Ectodermal cell (in vitro differentiated cells): ENCODE measurements at regions not wholly inside any gene's neighbourhood (a gene's known extent, or its start where the extent isn't known, plus 50 kb on each side); places are given as distances from the start of the nearest gene placed in this dataset.

Experiments used
- H3K27ac ChIP-seq: 2 replicates; pipeline ENCODE4 v1.7.0; 2013; ENCODE audit warnings: mild to moderate bottlenecking, low read depth, low read length; ENCODE audit not compliant: insufficient read depth, poor library complexity, severe bottlenecking
- H3K27me3 ChIP-seq: 2 replicates; pipeline ENCODE4 v1.7.0; 2013; ENCODE audit warnings: mild to moderate bottlenecking, low read length; ENCODE audit not compliant: insufficient read depth, control insufficient read depth, poor library complexity, severe bottlenecking
- H3K36me3 ChIP-seq: one replicate; pipeline ENCODE4 v1.7.0; 2013; ENCODE audit warnings: low read length; ENCODE audit not compliant: control insufficient read depth, insufficient read depth
- H3K4me1 ChIP-seq: one replicate; pipeline ENCODE4 v1.7.0; 2013; ENCODE audit warnings: low read length; ENCODE audit not compliant: control insufficient read depth, insufficient read depth
- H3K4me3 ChIP-seq: 2 replicates; pipeline ENCODE4 v1.7.0; 2013; ENCODE audit warnings: low read depth, low read length, control low read depth; ENCODE audit not compliant: insufficient read depth
- H3K9me3 ChIP-seq: 2 replicates; pipeline ENCODE4 v1.7.0; 2013; ENCODE audit warnings: mild to moderate bottlenecking, low read length, moderate library complexity; ENCODE audit not compliant: control insufficient read depth
- WGBS, 2 experiments: methylation state at CpG; one replicate each; pipeline ENCODE4 v1.1.7; 2013; ENCODE audit warnings: missing lambda C conversion rate in 2 of 2; 5-methylcytosine and 5-hydroxymethylcytosine counted together

DNA sequence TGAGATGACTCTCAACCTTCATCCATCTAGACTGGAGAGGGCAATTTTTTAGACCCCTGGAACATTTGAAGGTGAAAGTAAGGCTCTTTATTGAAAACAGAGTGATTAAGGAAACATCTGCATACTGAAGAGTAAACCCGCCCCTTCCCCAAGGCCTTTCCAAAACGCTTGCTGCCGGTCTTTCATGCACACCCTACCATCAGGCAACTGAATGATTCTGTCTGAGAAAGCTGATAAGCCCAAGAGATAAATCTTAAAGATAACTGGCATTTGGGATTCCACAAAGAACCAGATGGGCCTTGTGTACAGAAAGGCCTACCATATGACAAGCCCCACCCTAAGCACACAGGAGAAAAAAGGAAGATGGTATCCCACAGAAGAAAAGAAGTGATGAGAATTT lies 54.4 kb upstream of the PIK3R1 start:
- Histone ChIP-seq H3K4me1 (no peaks in the 10 kb centered on the region), H3K27me3 (no peaks in the 10 kb centered on the region), H3K4me3 (no peak overlapping the region), H3K27ac (no peak overlapping the region), H3K9me3 (no peaks in the 10 kb centered on the region), H3K36me3 (no peaks in the 10 kb centered on the region)
- WGBS, 2 experiments, result 76% methylated on average over 3 of the region's 3 CpGs

DNA sequence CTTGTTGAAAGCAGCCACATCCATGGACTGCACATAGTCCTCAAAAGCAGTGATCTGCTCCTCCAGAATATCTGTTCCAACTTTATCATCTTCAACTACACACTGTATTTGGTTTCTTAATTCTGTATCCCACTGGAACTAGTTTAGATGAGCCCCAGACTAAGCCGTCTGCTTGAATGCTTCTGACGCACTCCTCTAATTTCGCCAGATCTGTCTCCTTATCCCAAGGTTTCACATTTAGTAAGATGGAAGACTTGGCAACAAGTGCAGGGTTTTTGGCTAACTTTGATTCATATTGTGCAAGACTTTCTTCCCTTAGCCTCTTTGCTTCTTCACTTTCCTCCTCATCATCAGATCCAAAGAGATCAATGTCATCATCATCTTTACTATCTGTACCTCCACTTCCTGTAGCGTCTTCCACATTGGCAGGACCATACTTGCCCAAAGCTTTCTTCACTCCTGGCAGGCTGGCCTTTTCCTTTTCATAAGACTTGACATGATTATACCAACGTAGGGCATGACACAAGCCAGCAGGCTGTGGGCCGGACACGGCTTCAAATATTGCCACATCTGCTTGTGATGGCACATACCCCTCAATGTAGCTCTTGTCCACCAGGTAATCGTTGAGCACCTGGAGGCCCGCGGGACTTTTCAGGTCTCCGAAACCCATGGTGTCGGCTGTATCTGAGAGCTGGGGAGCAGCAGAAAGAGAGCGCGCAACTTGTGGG lies 56.2 kb upstream of the PIK3R1 start:
- WGBS, 2 experiments, result 95 to 96% methylated on average over 14 of the region's 14 CpGs
- no peak overlapping the region for H3K4me3 ChIP-seq
- H3K4me1 ChIP-seq, result peaks cover under 1% of the 10 kb centered on the region
- H3K27me3 ChIP-seq, result no peaks in the 10 kb centered on the region
- H3K9me3 ChIP-seq, result no peaks in the 10 kb centered on the region
- H3K27ac ChIP-seq, result no peak overlapping the region
- H3K36me3 ChIP-seq, result no peaks in the 10 kb centered on the region

DNA sequence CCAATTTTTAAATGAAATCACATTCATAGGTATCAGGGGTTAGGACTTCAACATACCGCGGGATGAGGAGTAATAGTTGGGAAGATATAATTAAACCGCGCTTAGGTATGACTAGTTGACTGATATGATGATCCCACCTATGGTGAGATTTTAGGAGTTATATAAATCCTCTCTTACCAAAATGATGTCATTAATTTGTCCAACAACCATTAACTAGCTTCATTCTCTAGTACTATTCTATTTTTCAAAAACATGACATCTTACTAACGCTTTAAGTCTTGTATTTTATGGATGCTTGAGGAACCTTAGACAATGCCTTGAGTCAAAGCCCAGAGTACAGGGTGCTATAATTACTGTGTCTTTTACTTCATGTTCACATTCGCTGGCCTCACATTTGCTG lies 59.6 kb upstream of the PIK3R1 start:
- peaks cover 3% of the 10 kb centered on the region for H3K4me1 ChIP-seq
- no peaks in the 10 kb centered on the region for H3K9me3 ChIP-seq
- H3K27ac ChIP-seq, result no peak overlapping the region
- H3K27me3 ChIP-seq, result no peaks in the 10 kb centered on the region
- WGBS, 2 experiments, result 86 to 91% methylated on average over 6 of the region's 6 CpGs
- H3K4me3 ChIP-seq, result no peak overlapping the region
- H3K36me3 ChIP-seq, result no peaks in the 10 kb centered on the region

DNA sequence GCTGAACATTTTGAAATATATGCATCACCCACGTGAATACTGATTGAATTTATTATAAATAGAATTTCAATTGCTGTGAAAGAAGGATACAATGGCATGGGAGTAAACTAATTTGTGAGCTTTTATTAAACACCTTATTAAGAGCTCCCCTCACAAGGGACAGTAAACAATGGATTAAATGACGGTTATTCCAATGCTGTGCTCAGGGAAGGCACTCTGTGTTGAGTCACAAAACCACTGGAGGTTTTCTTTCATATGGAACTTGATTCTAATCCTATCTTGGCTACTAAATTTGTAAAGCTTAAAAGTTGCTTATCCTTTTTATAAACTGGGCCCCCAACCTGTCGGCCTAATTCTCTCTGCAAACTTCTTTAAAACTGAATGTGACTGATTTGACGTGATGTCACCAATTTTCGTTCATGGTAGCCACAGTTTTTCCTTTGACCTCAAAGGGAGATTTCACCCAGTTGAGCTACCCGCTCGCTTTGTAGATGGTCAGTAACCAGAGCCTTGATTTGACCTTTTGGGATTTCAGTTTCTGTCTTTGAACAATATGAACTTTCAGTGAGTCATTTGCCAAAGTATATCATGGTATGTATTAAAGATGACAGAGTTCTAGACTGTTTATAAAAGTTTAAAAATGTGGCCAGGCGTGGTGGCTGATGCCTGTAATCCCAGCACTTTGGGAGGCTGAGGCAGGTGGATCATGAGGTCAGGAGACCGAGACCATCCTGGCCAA lies 61.3 kb upstream of the PIK3R1 start:
- Histone ChIP-seq H3K27ac (no peak overlapping the region), H3K27me3 (no peaks in the 10 kb centered on the region), H3K4me1 (peaks cover 3% of the 10 kb centered on the region), H3K4me3 (no peak overlapping the region), H3K36me3 (no peaks in the 10 kb centered on the region), H3K9me3 (no peaks in the 10 kb centered on the region)
- 73 to 76% methylated on average over 8 to 9 of the region's 9 CpGs for WGBS, 2 experiments

DNA sequence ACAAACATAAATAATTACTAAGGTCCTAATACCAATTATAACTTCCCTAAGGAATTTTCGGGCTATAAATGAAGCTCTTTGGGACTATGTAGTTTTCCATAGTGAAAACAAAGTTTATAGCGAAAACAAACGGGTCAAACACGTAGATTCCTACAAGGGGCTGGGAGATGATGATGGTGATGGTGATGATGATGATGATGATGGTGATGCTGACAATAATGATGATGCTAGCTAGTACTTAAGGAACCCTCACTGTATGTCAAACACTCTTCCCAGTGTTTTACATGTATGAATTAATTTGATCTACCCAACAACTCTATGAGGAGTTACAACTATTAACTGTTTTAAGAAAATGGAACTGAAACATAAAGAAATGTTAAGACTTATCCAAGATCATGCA lies 63.7 kb upstream of the PIK3R1 start:
- 84 to 85% methylated on average over 4 of the region's 4 CpGs for WGBS, 2 experiments
- Histone ChIP-seq H3K27ac (no peak overlapping the region), H3K4me1 (peaks cover 3% of the 10 kb centered on the region), H3K9me3 (no peaks in the 10 kb centered on the region), H3K4me3 (no peak overlapping the region), H3K36me3 (no peaks in the 10 kb centered on the region), H3K27me3 (no peaks in the 10 kb centered on the region)

DNA sequence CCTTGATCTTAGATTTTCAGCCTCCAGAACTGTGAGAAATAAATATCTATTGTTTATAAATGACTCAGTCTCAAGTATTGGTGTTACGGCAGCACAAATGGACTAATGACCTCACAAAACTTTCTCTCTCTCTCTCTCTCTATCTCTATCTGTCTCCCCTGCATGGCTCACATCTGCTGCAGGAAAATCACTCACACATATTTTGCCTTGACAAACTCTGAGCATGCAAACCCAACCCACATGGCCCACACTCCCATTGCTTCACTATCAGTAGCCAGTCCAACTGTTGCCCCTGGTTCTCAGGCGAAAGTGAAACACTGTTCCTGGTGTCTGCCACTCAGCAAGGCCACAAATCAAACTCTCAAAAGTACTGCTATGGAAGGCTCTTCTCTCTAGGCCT lies 66.4 kb upstream of the PIK3R1 start:
- Histone ChIP-seq H3K9me3 (no peaks in the 10 kb centered on the region), H3K4me3 (no peak overlapping the region), H3K4me1 (peaks cover under 1% of the 10 kb centered on the region), H3K27ac (no peak overlapping the region), H3K36me3 (no peaks in the 10 kb centered on the region), H3K27me3 (no peaks in the 10 kb centered on the region)
- 89 to 94% methylated on average over 2 of the region's 2 CpGs for WGBS, 2 experiments

DNA sequence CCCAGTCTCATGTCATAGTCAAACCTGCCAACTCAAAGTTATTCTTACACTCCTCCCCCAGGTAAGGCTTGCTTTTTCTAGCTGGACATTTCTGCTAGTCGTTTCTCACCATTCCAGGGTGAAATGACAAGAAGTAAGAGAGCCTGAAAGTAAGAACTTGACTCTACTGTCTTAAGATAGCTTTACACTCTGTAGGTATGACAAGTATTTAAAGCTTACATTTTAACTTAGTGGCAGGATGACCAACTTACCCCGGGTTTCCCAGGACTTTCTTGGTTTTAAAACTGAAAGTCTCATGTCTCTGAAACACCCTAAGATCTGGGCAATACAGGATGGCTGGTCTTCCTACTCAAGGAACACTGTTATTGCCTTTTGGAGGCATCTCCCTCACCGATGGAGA lies 67.5 kb upstream of the PIK3R1 start:
- WGBS, 2 experiments, result 87 to 89% methylated on average over 3 of the region's 3 CpGs
- Histone ChIP-seq H3K9me3 (no peaks in the 10 kb centered on the region), H3K4me3 (no peak overlapping the region), H3K4me1 (no peaks in the 10 kb centered on the region), H3K27ac (no peak overlapping the region), H3K36me3 (no peaks in the 10 kb centered on the region), H3K27me3 (no peaks in the 10 kb centered on the region)

DNA sequence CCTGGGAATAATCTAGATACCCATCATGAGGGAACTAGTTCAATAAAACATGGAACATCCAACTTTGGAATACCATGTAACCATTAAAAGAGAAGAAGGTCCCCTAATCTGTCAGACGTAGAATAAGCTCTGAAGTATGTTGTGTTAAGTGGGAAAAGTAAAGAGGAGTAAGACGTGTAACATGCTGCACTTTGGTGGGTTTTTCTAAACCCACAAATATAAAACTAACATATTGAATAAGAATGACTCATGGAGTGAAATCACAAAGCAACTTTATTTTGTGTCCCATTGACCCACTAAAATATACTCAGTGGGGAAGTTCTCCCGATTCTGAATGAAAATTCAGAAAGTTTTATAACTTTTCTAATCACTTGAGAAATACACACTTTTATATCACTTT lies 67.9 kb upstream of the PIK3R1 start:
- no peaks in the 10 kb centered on the region for H3K27me3 ChIP-seq
- no peaks in the 10 kb centered on the region for H3K4me1 ChIP-seq
- no peaks in the 10 kb centered on the region for H3K36me3 ChIP-seq
- WGBS, 2 experiments, result 78 to 96% methylated on average over 1 to 3 of the region's 3 CpGs
- no peaks in the 10 kb centered on the region for H3K9me3 ChIP-seq
- no peak overlapping the region for H3K4me3 ChIP-seq
- no peak overlapping the region for H3K27ac ChIP-seq

DNA sequence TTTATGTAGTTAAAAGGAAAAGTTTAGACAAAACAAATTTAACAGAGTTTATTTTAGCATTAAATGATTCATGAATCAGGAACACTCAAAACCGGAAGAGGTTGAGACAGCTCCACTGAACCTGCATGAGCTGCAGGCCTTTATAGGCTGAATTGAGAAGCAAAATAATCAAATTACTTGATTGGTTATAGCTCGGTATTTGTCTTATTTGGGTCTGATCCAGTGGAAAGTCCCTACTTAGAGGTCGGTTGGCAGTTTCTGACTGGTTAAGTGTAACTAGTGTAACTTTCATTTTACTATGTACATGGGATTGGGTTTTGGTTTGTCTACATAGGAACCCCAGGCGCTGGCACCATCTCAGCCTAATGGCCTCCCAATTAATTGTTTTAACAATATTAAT lies 74.1 kb upstream of the PIK3R1 start:
- H3K9me3 ChIP-seq, result no peaks in the 10 kb centered on the region
- no peaks in the 10 kb centered on the region for H3K36me3 ChIP-seq
- 90 to 91% methylated on average over 3 of the region's 4 CpGs for WGBS, 2 experiments

DNA sequence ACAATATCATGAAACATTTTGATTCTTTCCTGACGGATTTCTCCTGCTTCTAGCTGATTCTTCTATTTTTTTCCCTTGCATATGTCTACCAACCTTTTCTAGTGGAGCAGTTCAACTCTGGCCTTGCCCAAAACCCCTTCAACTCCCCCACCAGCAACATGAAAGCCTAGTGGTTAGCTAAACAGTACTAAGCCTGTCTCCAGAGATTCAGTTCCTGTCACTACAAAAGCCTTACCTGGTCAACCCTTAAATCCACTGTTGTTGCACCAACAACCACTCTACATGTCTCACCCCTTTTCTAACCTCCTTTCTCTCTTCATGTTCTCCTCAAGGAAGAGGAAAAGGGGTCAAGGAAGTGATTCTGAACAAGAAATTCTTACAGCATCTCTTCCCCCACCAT lies 74.8 kb upstream of the PIK3R1 start:
- 87 to 92% methylated on average over 1 of the region's 1 CpG for WGBS, 2 experiments
- H3K4me3 ChIP-seq, result no peak overlapping the region
- H3K9me3 ChIP-seq, result no peaks in the 10 kb centered on the region
- no peaks in the 10 kb centered on the region for H3K4me1 ChIP-seq
- H3K27me3 ChIP-seq, result no peaks in the 10 kb centered on the region
- H3K27ac ChIP-seq, result no peak overlapping the region
- H3K36me3 ChIP-seq, result no peaks in the 10 kb centered on the region

More for the DNA sequence above, 74.1 kb upstream of the PIK3R1 start:
- no peak overlapping the region for H3K27ac ChIP-seq
- no peak overlapping the region for H3K4me3 ChIP-seq
- H3K27me3 ChIP-seq, result no peaks in the 10 kb centered on the region
- no peaks in the 10 kb centered on the region for H3K4me1 ChIP-seq
